GM12878 (cell line): ENCODE measurements at regions not wholly inside any gene's neighbourhood (a gene's known extent, or its start where the extent isn't known, plus 50 kb on each side); places are given as distances from the start of the nearest gene placed in this dataset.

Experiments
- ATAC-seq: fragments of 200-7000 bp; cut with Tn5 transposase; 3 replicates; pipeline ENCODE4 v1.9.1; 2020; ENCODE audit warnings: mild to moderate bottlenecking, moderate library complexity
- BruUV-seq: library from RNA; stranded (reverse); fragments of 400-500 nt; replicated peaks from 2 replicates; lab custom pipeline; 2021; lab: Mats Ljungman, UMichigan
- CTCF ChIA-PET: fragments of 300-600 bp; sonication (Branson Sonifier 250); formaldehyde crosslinking; extraction: SDS; loops from one replicate; lab custom pipeline; 2021; ENCODE audit warnings: inconsistent platforms; lab: Yijun Ruan, JAX
- POLR2A ChIA-PET: fragments of 350-600 bp; formaldehyde crosslinking; extraction: SDS; loops from one replicate; lab custom pipeline; 2021; ENCODE audit warnings: inconsistent platforms; lab: Charles Lee
- RAD21 ChIA-PET: fragments of 300-600 bp; sonication (Branson Sonifier 250); formaldehyde crosslinking; loops from one replicate; lab custom pipeline; 2023; ENCODE audit warnings: antibody characterized with exemption; ENCODE audit not compliant: unreplicated experiment; lab: Charles Lee
- SMC1A ChIA-PET: fragments of 300-600 bp; sonication (Branson Sonifier 250); formaldehyde crosslinking; loops from one replicate; lab custom pipeline; 2023; ENCODE audit not compliant: unreplicated experiment, uncharacterized antibody; lab: Charles Lee
- DNase-seq: peaks from one replicate; pipeline ENCODE4 v3.0.0-alpha.2; 2011; ENCODE audit warnings: low read depth, low spot score
- FAIRE-seq: peaks from 3 replicates; lab custom pipeline; 2011; peaks lifted over from hg19 to GRCh38; lab: Jason Lieb, UNC
- H2AFZ ChIP-seq: 2 replicates; pipeline ENCODE4 v1.6.0; 2011; ENCODE audit warnings: low read depth, low read length, control low read depth; ENCODE audit not compliant: control insufficient read depth
- H3K27ac ChIP-seq: 2 replicates; pipeline ENCODE4 v1.5.1; 2011; ENCODE audit warnings: control low read depth; ENCODE audit not compliant: control insufficient read depth, insufficient read depth
- H3K27me3 ChIP-seq, 2 experiments: replicated peaks in 1 of 2; 2 replicates each; pipeline versions ENCODE4 v1.6.0 to v1.6.1; 2011; ENCODE audit warnings: low read length in 1 of 2; ENCODE audit not compliant: control insufficient read depth in 2 of 2, insufficient read depth in 2 of 2
- H3K36me3 ChIP-seq, 2 experiments: 2 replicates each; pipeline ENCODE4 v1.5.1; 2011; ENCODE audit warnings: low read length in 1 of 2; ENCODE audit not compliant: control insufficient read depth in 2 of 2, insufficient read depth in 2 of 2
- H3K4me1 ChIP-seq: 2 replicates; pipeline ENCODE4 v1.6.1; 2011; ENCODE audit warnings: mild to moderate bottlenecking, low read length, moderate library complexity, mixed read lengths; ENCODE audit not compliant: control insufficient read depth, insufficient read depth
- H3K4me2 ChIP-seq: 2 replicates; pipeline ENCODE4 v1.6.0; 2011; ENCODE audit warnings: control low read depth; ENCODE audit not compliant: control insufficient read depth, insufficient read depth
- H3K4me3 ChIP-seq: fragments of 200-600 bp; sonication (generic); 2 replicates; pipeline ENCODE4 v1.5.1; 2016
- H3K79me2 ChIP-seq: 2 replicates; pipeline ENCODE4 v1.6.0; 2011; ENCODE audit warnings: low read length; ENCODE audit not compliant: control insufficient read depth, insufficient read depth
- H3K9ac ChIP-seq: 2 replicates; pipeline ENCODE4 v1.8.0; 2011; ENCODE audit warnings: low read length, control low read depth, mixed read lengths; ENCODE audit not compliant: control insufficient read depth, insufficient read depth
- H3K9me3 ChIP-seq: replicated peaks from 3 replicates; pipeline ENCODE4 v1.5.1; 2011; ENCODE audit warnings: mild to moderate bottlenecking, low read length; ENCODE audit not compliant: control insufficient read depth, insufficient read depth
- H4K20me1 ChIP-seq: 2 replicates; pipeline ENCODE4 v1.6.0; 2011; ENCODE audit not compliant: control insufficient read depth, insufficient read depth
- CHD2 ChIP-seq: IDR thresholded peaks from 2 replicates; pipeline ENCODE4 v1.6.1; 2011; ENCODE audit warnings: low read depth, low read length, improper control_type of control experiment, borderline replicate concordance
- IRF4 ChIP-seq: IDR thresholded peaks from 2 replicates; pipeline ENCODE4 v1.6.1; 2011; ENCODE audit warnings: low read depth, low read length
- MEF2B ChIP-seq: fragments of 450-650 bp; IDR thresholded peaks from 2 replicates; pipeline ENCODE4 v1.6.1; 2018; ENCODE audit warnings: mild to moderate bottlenecking, moderate library complexity; ENCODE audit not compliant: partially characterized antibody, poor library complexity, severe bottlenecking
- NR2C2 ChIP-seq: IDR thresholded peaks from 2 replicates; pipeline ENCODE4 v1.6.1; 2011; ENCODE audit warnings: borderline replicate concordance, low read depth; ENCODE audit not compliant: control insufficient read depth, insufficient read length
- PAX5 ChIP-seq: IDR thresholded peaks from 2 replicates; pipeline ENCODE4 v1.6.1; 2011; ENCODE audit warnings: low read depth, low read length, borderline replicate concordance
- PBX3 ChIP-seq: IDR thresholded peaks from 2 replicates; pipeline ENCODE4 v1.6.1; 2011; ENCODE audit warnings: mild to moderate bottlenecking, low read depth, low read length, moderate library complexity; ENCODE audit not compliant: insufficient replicate concordance
- SMAD5 ChIP-seq: IDR thresholded peaks from 2 replicates; pipeline ENCODE4 v1.6.1; 2016; ENCODE audit warnings: antibody characterized with exemption, low read depth
- SMC3 ChIP-seq: IDR thresholded peaks from 2 replicates; pipeline ENCODE4 v1.6.1; 2011; ENCODE audit warnings: low read length, improper control_type of control experiment, borderline replicate concordance
- STAT3 ChIP-seq: IDR thresholded peaks from 2 replicates; pipeline ENCODE4 v1.6.1; 2011; ENCODE audit warnings: low read depth, low read length, improper control_type of control experiment
- ZBED1 ChIP-seq: IDR thresholded peaks from 2 replicates; pipeline ENCODE4 v1.6.1; 2016; ENCODE audit warnings: borderline replicate concordance
- ZBTB40 ChIP-seq: fragments of 450-650 bp; IDR thresholded peaks from 2 replicates; pipeline ENCODE4 v1.6.1; 2016; ENCODE audit warnings: mild to moderate bottlenecking, moderate library complexity, borderline replicate concordance
- ZNF24 ChIP-seq: fragments of 450-650 bp; IDR thresholded peaks from 2 replicates; pipeline ENCODE4 v1.6.1; 2017; ENCODE audit warnings: antibody characterized with exemption, mild to moderate bottlenecking
- WGBS: methylation state at CpG from one replicate; pipeline ENCODE4 v1.1.6; 2016; ENCODE audit warnings: low lambda C conversion rate; ENCODE audit not compliant: insufficient replicate concordance, insufficient coverage; ENCODE audit errors: missing lambda C conversion rate; 5-methylcytosine and 5-hydroxymethylcytosine counted together
- in situ Hi-C: fragments of 300-500 bp; cut with MboI; formaldehyde crosslinking; loops from 9 replicates; pipeline ENCODE4 v1.14.3; 2018; ENCODE audit warnings: mixed read lengths
- intact Hi-C: fragments of 100-400 bp; cut with micrococcal nuclease; formaldehyde crosslinking; loops from one replicate; pipeline ENCODE4 v1.14.2; 2022; ENCODE audit not compliant: unreplicated experiment

- TF ChIP-seq PAX5 = no peak
- no peak for TF ChIP-seq SMAD5
- no peak for TF ChIP-seq ZBED1
- no peak for TF ChIP-seq MEF2B
- no peak for TF ChIP-seq ZNF24
Measured at GRCh38 chr4:13920901-13921300, 293.4 kb upstream of the BOD1L1 start (continued).

- Histone ChIP-seq H3K79me2 (no peaks in the 10 kb centered on the region), H3K36me3 (no peaks in the 10 kb centered on the region), H3K4me3 (no peak overlapping the region), H3K9me3 (no peaks in the 10 kb centered on the region), H3K4me1 (no peaks in the 10 kb centered on the region), H2AFZ (no peak overlapping the region), H3K4me2 (no peak overlapping the region), H4K20me1 (no peaks in the 10 kb centered on the region), H3K27me3 (no peaks in the 10 kb centered on the region), H3K27ac (no peak overlapping the region), H3K9ac (no peak overlapping the region)
- CTCF ChIA-PET = no interaction called here
- intact Hi-C loops = no loop called here
- DNase-seq (no peak), ATAC-seq (no peak), FAIRE-seq (no peak)
- RAD21 ChIA-PET = no interaction called here
- POLR2A ChIA-PET = no interaction called here
- no TSS peak for BruUV-seq
- SMC1A ChIA-PET = interaction anchor here (0.7 kb wide), 1 partner anchor 11 kb away, joined by 3 read pairs; no protein-coding TSS in a partner anchor
- TF ChIP-seq CHD2 (no peak), SMC3 (no peak), PBX3 (no peak), SMAD5 (no peak), IRF4 (no peak), STAT3 (no peak), NR2C2 (no peak), ZBTB40 (no peak)
- in situ Hi-C loops = no loop called here
- WGBS = 0% methylated on average over 1 of the region's 1 CpG
Measured at GRCh38 chr4:13921805-13922204, 294.3 kb upstream of the BOD1L1 start.
